Heart left ventricle (tissue), 16 donors: ENCODE measurements at regions not wholly inside any gene's neighbourhood (a gene's known extent, or its start where the extent isn't known, plus 50 kb on each side); places are given as distances from the start of the nearest gene placed in this dataset.
A peak's percentile ranks its signal among the peaks of the same experiment; 100 is the strongest.

Experiments used
- ATAC-seq, 4 donors: fragments of 200-7000 bp; cut with Tn5 transposase; one replicate each; pipeline ENCODE4 v1.9.1; 2020 to 2022; ENCODE audit warnings: moderate library complexity in 4 of 4, mild to moderate bottlenecking in 3 of 4, moderate number of reproducible peaks in 1 of 4
- DNase-seq, 5 donors: peaks; one replicate each; pipeline ENCODE4 v3.0.0-alpha.2; 2020
- H3K27ac ChIP-seq, 12 donors: fragments of 200-600 bp; sonication (generic) in 4 of 12; one replicate each; pipeline versions ENCODE4 v1.5.0 to v1.8.0; 2016 to 2022; ENCODE audit warnings: mild to moderate bottlenecking in 2 of 12
- H3K27me3 ChIP-seq, 9 donors: fragments of 200-600 bp; sonication (generic) in 2 of 9; one replicate each; pipeline versions ENCODE4 v1.5.1 to v1.8.0; 2016 to 2022; ENCODE audit warnings: mild to moderate bottlenecking in 3 of 9
- H3K36me3 ChIP-seq, 9 donors: fragments of 200-600 bp; sonication (generic) in 2 of 9; one replicate each; pipeline versions ENCODE4 v1.5.0 to v1.8.0; 2018 to 2022; ENCODE audit warnings: mild to moderate bottlenecking in 2 of 9
- H3K4me1 ChIP-seq, 12 donors: fragments of 200-600 bp; sonication (generic) in 4 of 12; one replicate each; pipeline versions ENCODE4 v1.5.0 to v1.8.0; 2016 to 2022; ENCODE audit warnings: mild to moderate bottlenecking in 3 of 12
- H3K4me3 ChIP-seq, 12 donors: fragments of 200-600 bp; sonication (generic) in 4 of 12; one replicate each; pipeline versions ENCODE4 v1.5.0 to v1.8.0; 2017 to 2022; ENCODE audit warnings: mild to moderate bottlenecking in 9 of 12, moderate library complexity in 4 of 12
- H3K9me3 ChIP-seq, 12 donors: fragments of 200-600 bp; sonication (generic) in 4 of 12; one replicate each; pipeline versions ENCODE4 v1.5.0 to v1.8.0; 2016 to 2022; ENCODE audit warnings: mild to moderate bottlenecking in 1 of 12
- CTCF ChIP-seq, 12 donors: fragments of 200-600 bp; sonication (generic) in 4 of 12; IDR thresholded peaks; one replicate each; pipeline versions ENCODE4 v1.5.0 to v1.8.0; 2018 to 2022; ENCODE audit warnings: antibody characterized with exemption in 12 of 12, mild to moderate bottlenecking in 5 of 12
- POLR2A ChIP-seq, 2 donors: fragments of 450-650 bp; IDR thresholded peaks; one replicate each; pipeline ENCODE4 v1.6.1; 2017; ENCODE audit warnings: antibody characterized with exemption in 2 of 2, mild to moderate bottlenecking in 2 of 2, moderate library complexity in 2 of 2
- WGBS, 4 donors: extraction: QIAGEN DNeasy Blood & Tissue Kit in 2 of 4; methylation state at CpG; one replicate each; pipeline versions ENCODE4 v1.1.5 to v1.1.7; 2013 to 2018; 5-methylcytosine and 5-hydroxymethylcytosine counted together
- intact Hi-C, 10 donors: fragments of 100-400 bp; cut with DNase I; formaldehyde crosslinking; loops; one replicate each; pipeline versions ENCODE4 v1.11.1 to v1.14.2; 2022
- donor health status: ischemic (EF 13 %, LVEDD 7.1; RV severe dilation, severe dysfunction).
- donor health status: healthy with polysubstance abuse.
- donor health status: DM: no; HTN: yes; CAD: no.
- donor health status: DM: no; HTN: no; CAD: no.
- donor health status: ischemic (EF 25% LVEDD 6.9; RV normal size, moderate dysfunction).
- donor health status: ischemic (EF 25% LVEDD 5.7; RV mildly dilated, moderate dysfunction).
- donor health status: healthy.
- donor health status: DM: yes; HTN: yes; CAD: no.
- donor health status: ischemic (EF 35%, LVEDD 5.7; RV mildly dilated, moderate dysfunction).
- donor health status: nonischemic (EF 11% LVEDD 7.7; RV severe dilation, severe dysfunction).
- donor health status: DM: yes; HTN: yes; CAD: no.
- donor health status: PGD.
- donor health status: ischemic (EF 29% LVEDD 5.4; RV normal size, mild dysfunction).
- donor health status: nonischemic (EF 23%, LVEDD 6.1; RV moderate dilation, normal function).

- Histone ChIP-seq H3K27ac (peak overlapping the region in 1 of 12 donors; percentile 68), H3K27me3 (no peaks in the 10 kb centered on the region), H3K36me3 (no peaks in the 10 kb centered on the region), H3K9me3 (no peaks in the 10 kb centered on the region), H3K4me3 (no peak overlapping the region), H3K4me1 (no peaks in the 10 kb centered on the region)
- ATAC-seq: no peak
- no peak for TF ChIP-seq POLR2A (IDR thresholded peaks at IDR 0.05)
- no peak for TF ChIP-seq CTCF (IDR thresholded peaks at IDR 0.05)
- intact Hi-C loops: no loop called here
- WGBS, 4 donors: 35 to 56% (median 40%) methylated on average over 3 of the region's 3 CpGs
- DNase-seq: no peak
Measured at GRCh38 chr2:66962716-66963115, 434.4 kb upstream of the ETAA1 start.

DNA sequence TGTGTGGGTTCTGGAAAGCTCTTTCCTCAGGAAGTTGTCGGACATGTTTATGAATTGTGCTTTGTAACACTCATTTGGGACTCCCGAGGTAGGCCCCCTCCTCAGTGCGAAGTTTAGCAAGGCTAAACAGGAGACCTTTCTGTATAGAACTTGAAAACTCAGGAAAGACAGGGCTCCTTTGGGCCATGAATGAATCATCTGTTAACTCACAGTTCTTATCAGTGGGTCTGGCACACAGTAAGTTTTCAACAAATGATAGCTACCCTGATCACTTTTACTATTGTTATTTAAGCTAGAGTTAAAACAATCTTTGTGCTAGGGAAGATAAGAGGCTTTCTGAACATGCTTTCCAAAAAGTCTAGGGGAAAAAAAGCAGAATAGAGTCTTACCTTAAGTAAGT, 430.5 kb upstream of the ETAA1 start:
- ATAC-seq: no peak

GRCh38 chr2:66968946-66969345, 428.2 kb upstream of the ETAA1 start:
- Histone ChIP-seq H3K27me3 (no peaks in the 10 kb centered on the region), H3K27ac (no peak overlapping the region), H3K4me3 (no peak overlapping the region), H3K36me3 (no peaks in the 10 kb centered on the region), H3K9me3 (no peaks in the 10 kb centered on the region), H3K4me1 (no peaks in the 10 kb centered on the region)
- intact Hi-C loops: no loop called here
- TF ChIP-seq POLR2A (IDR thresholded peaks at IDR 0.05): no peak
- no peak for TF ChIP-seq CTCF (IDR thresholded peaks at IDR 0.05)
- 87 to 91% (median 90%) methylated on average over 3 of the region's 3 CpGs for WGBS, 4 donors
- ATAC-seq (no peak), DNase-seq (no peak)

More for the DNA sequence above, 430.5 kb upstream of the ETAA1 start:
- no peak for TF ChIP-seq CTCF (IDR thresholded peaks at IDR 0.05)
- 46 to 59% (median 54%) methylated on average over 3 of the region's 3 CpGs for WGBS, 4 donors
- intact Hi-C loops: no loop called here
- no peak for DNase-seq
- Histone ChIP-seq H3K27me3 (no peaks in the 10 kb centered on the region), H3K27ac (no peak overlapping the region), H3K4me3 (no peak overlapping the region), H3K4me1 (no peaks in the 10 kb centered on the region), H3K36me3 (no peaks in the 10 kb centered on the region), H3K9me3 (no peaks in the 10 kb centered on the region)

DNA sequence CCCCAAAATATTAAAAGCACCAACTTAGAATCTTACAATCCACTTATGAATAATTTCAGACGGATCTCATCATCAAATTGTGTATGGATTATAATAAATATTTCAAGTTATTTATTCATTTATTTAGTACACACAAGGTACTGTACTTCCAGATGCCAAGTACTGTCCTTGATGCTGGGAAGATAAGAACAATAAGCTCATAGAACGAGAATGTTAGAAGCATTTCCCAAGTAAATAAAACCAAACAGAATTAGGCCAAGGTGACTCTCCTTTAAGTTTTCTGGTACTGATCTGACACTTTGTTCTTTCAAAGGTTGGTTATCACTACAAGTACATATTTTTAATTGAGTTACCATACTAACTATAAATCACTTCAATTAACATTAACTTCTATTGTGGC, 416.1 kb upstream of the ETAA1 start:
- no peak overlapping the region for H3K4me3 ChIP-seq
- ATAC-seq (no peak), DNase-seq (no peak)
- no peaks in the 10 kb centered on the region for H3K9me3 ChIP-seq
- no peak for TF ChIP-seq POLR2A (IDR thresholded peaks at IDR 0.05)
- TF ChIP-seq CTCF (IDR thresholded peaks at IDR 0.05): no peak
- H3K27me3 ChIP-seq: no peaks in the 10 kb centered on the region
- no peaks in the 10 kb centered on the region for H3K4me1 ChIP-seq
- intact Hi-C loops: no loop called here
- H3K27ac ChIP-seq: no peak overlapping the region
- WGBS, 4 donors: 61 to 83% (median 77%) methylated on average over 2 of the region's 2 CpGs
- H3K36me3 ChIP-seq: no peaks in the 10 kb centered on the region
